Tibial nerve (tissue), 4 donors: ENCODE measurements at regions not wholly inside any gene's neighbourhood (a gene's known extent, or its start where the extent isn't known, plus 50 kb on each side); places are given as distances from the start of the nearest gene placed in this dataset.
"Not testable (repeated sequence)": the region's sequence is repeated elsewhere in the genome, so short reads cannot be mapped to it uniquely, and the experiment has no call there.

ENCODE experiments used
- DNase-seq, 2 donors: peaks; one replicate each; pipeline ENCODE4 v3.0.0-alpha.2; 2019; ENCODE audit warnings: low spot score in 2 of 2
- H3K27ac ChIP-seq, 4 donors: fragments of 200-600 bp; sonication (generic) in 3 of 4; one replicate each; pipeline ENCODE4 v1.5.1; 2017 to 2019; ENCODE audit warnings: mild to moderate bottlenecking in 1 of 4
- H3K27me3 ChIP-seq, 2 donors: fragments of 200-600 bp; sonication (generic) in 1 of 2; one replicate each; pipeline versions ENCODE4 v1.5.1 to v1.6.0; 2017 to 2019
- H3K36me3 ChIP-seq, 3 donors: fragments of 200-600 bp; sonication (generic); one replicate each; pipeline ENCODE4 v1.5.1; 2018 to 2019
- H3K4me1 ChIP-seq, 4 donors: fragments of 200-600 bp; sonication (generic) in 3 of 4; one replicate each; pipeline ENCODE4 v1.5.1; 2017 to 2019
- H3K4me3 ChIP-seq, 4 donors: fragments of 200-600 bp; sonication (generic) in 3 of 4; one replicate each; pipeline ENCODE4 v1.5.1; 2017 to 2019; ENCODE audit warnings: mild to moderate bottlenecking in 1 of 4, moderate library complexity in 1 of 4
- H3K9me3 ChIP-seq, 4 donors: fragments of 200-600 bp; sonication (generic) in 3 of 4; one replicate each; pipeline ENCODE4 v1.5.1; 2017 to 2019
- EP300 ChIP-seq, 2 donors: sonication (generic); formaldehyde crosslinking; IDR thresholded peaks; one replicate each; pipeline ENCODE4 v1.6.1; 2017; ENCODE audit warnings: antibody characterized with exemption in 2 of 2, mild to moderate bottlenecking in 1 of 2
- POLR2A ChIP-seq, 2 donors: fragments of 450-650 bp; IDR thresholded peaks; one replicate each; pipeline ENCODE4 v1.6.1; 2017; ENCODE audit warnings: antibody characterized with exemption in 2 of 2, mild to moderate bottlenecking in 2 of 2, moderate library complexity in 2 of 2
- WGBS, 2 donors: methylation state at CpG; one replicate each; pipeline ENCODE4 v1.1.5; 2018; 5-methylcytosine and 5-hydroxymethylcytosine counted together
- TF ChIP-seq, protein P1 (sequence below), 5 experiments: fragments of 200-600 bp in 3 of 5; fragments of 450-650 bp in 2 of 5; sonication (generic) in 3 of 5; IDR thresholded peaks; one replicate each; pipeline ENCODE4 v1.5.1; 2016 to 2019; ENCODE audit warnings: antibody characterized with exemption in 5 of 5, mild to moderate bottlenecking in 3 of 5, moderate library complexity in 2 of 5

DNA sequence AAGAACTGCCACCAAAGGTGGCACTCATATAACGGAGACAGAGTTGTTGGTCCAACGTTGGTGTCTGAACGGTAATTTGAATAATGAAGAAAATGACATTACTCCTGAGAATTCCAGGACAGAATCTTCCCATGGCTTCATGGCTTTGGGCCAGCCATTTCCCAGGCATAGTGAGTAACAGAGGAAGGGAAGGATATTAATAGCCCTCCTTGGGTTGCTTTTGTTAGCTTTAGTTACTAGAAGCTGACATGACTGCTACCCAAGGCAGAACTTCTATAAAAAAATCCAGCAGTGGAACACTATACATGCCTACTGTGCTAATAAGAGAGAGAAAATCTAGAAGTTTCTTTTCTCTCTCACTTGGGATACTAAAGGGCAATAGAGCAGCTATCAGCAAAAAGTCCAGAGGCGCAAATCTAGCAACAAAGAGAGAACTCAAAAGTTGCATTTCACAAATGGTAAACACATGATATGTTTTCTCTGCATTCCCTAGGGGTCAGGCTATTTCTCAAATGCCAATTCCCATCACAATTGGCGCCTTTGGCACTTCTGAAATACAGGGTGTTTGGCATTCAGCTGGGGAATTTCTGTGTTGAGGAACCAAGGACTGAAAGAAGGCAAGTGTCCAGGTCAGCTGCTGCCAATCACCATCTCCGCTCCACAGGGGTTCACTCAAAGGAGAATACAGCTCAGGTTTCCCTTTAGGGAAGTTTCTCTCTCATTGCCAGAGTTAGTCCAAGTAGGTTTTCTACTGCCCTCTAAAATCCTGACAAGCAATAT, 160.8 kb upstream of the KYNU start:
- WGBS, 2 donors: 41 to 46% methylated on average over 6 of the region's 6 CpGs
- Histone ChIP-seq H3K4me3 (no peak overlapping the region), H3K9me3 (no peaks in the 10 kb centered on the region), H3K36me3 (no peaks in the 10 kb centered on the region), H3K4me1 (peaks cover 0 to 9% (median 0%) of the 10 kb centered on the region in 4 donors), H3K27ac (peak overlapping the region in 2 of 4 donors; percentile 15 to 58), H3K27me3 (no peaks in the 10 kb centered on the region)
- TF ChIP-seq POLR2A (IDR thresholded peaks at IDR 0.05): no peak
- TF ChIP-seq, protein P1, sequence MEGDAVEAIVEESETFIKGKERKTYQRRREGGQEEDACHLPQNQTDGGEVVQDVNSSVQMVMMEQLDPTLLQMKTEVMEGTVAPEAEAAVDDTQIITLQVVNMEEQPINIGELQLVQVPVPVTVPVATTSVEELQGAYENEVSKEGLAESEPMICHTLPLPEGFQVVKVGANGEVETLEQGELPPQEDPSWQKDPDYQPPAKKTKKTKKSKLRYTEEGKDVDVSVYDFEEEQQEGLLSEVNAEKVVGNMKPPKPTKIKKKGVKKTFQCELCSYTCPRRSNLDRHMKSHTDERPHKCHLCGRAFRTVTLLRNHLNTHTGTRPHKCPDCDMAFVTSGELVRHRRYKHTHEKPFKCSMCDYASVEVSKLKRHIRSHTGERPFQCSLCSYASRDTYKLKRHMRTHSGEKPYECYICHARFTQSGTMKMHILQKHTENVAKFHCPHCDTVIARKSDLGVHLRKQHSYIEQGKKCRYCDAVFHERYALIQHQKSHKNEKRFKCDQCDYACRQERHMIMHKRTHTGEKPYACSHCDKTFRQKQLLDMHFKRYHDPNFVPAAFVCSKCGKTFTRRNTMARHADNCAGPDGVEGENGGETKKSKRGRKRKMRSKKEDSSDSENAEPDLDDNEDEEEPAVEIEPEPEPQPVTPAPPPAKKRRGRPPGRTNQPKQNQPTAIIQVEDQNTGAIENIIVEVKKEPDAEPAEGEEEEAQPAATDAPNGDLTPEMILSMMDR (IDR thresholded peaks at IDR 0.05): no peak
- no peak for TF ChIP-seq EP300 (IDR thresholded peaks at IDR 0.05)
- no peak for DNase-seq

DNA sequence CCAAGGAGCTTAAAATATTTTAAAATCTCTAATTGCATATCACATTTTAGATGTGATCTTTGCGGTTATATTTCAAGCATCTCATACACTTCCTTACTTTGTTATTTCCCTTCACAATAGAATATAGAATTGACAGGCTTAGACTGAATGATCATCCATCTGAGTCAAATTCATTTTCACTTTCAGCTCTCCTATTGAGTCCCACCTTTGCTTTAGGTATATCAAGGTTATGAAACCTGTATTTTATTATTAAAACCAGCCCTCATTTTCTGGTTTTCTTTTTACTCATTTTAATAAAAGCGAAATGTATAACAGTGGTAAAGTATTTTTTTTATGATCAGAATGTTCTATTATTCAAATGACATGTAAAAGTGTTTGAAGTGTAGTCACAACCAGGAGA, 162.9 kb upstream of the KYNU start:
- Histone ChIP-seq H3K36me3 (no peaks in the 10 kb centered on the region), H3K27ac (no peak overlapping the region), H3K4me3 (no peak overlapping the region), H3K4me1 (peaks cover 0 to 9% (median 0%) of the 10 kb centered on the region in 4 donors), H3K9me3 (no peaks in the 10 kb centered on the region), H3K27me3 (no peaks in the 10 kb centered on the region)
- 92 to 94% methylated on average over 2 of the region's 2 CpGs for WGBS, 2 donors
- no peak for DNase-seq
- TF ChIP-seq POLR2A (IDR thresholded peaks at IDR 0.05): no peak
- no peak for TF ChIP-seq EP300 (IDR thresholded peaks at IDR 0.05)

DNA sequence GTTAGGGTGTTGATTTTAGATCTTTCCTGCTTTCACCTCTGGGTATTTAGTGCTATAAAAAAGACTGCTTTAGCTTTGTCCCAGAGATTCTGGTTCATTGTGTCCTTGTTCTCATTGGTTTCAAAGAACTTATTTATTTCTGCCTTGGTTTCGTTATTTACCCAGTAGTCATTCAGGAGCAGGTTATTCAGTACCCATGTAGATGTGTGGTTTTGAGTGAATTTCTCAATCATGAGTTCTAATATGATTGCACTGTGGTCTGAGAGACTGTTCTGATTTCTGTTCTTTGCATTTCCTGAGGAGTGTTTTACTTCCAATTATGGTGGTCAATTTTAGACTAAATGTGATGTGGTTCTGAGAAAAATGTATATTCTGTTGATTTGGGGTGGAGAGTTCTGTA, 167.1 kb upstream of the KYNU start:
- no peaks in the 10 kb centered on the region for H3K4me1 ChIP-seq
- WGBS, 2 donors: 65 to 70% methylated on average over 1 of the region's 1 CpG
- TF ChIP-seq, protein P1 (IDR thresholded peaks at IDR 0.05): no peak
- TF ChIP-seq EP300 (IDR thresholded peaks at IDR 0.05) (no peak), POLR2A (IDR thresholded peaks at IDR 0.05) (no peak)
- no peaks in the 10 kb centered on the region for H3K36me3 ChIP-seq
- no peaks in the 10 kb centered on the region for H3K9me3 ChIP-seq
- no peak overlapping the region for H3K27ac ChIP-seq
- no peak overlapping the region for H3K4me3 ChIP-seq
- H3K27me3 ChIP-seq: no peaks in the 10 kb centered on the region
- no peak for DNase-seq

DNA sequence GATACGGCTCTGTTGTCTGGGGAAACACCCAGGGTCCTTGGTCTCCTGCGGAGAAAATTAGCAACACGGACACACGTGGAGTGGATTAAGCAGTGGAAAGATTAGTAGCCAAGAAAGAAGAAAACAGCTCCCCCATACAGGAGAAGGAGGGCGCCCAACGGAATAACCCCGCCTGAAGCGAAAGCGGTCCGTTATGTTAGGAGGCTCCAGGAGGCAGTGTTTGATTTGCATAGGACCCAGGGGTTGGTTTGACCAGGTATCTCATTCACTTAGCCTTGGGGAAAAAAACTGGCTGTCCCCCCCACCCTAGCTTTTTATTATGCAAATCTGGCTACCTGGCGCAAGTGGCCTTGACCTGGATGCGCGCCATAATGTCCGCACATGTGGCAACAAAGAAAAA, 170.1 kb upstream of the KYNU start:
- TF ChIP-seq EP300 (IDR thresholded peaks at IDR 0.05) (no peak), POLR2A (IDR thresholded peaks at IDR 0.05) (no peak)
- TF ChIP-seq, protein P1 (IDR thresholded peaks at IDR 0.05): no peak
- Histone ChIP-seq H3K27me3 (no peaks in the 10 kb centered on the region), H3K27ac (no peak overlapping the region), H3K9me3 (no peaks in the 10 kb centered on the region), H3K4me1 (no peaks in the 10 kb centered on the region), H3K4me3 (no peak overlapping the region), H3K36me3 (no peaks in the 10 kb centered on the region)
- DNase-seq: no peak
- 95 to 97% methylated on average over 14 of the region's 14 CpGs for WGBS, 2 donors

DNA sequence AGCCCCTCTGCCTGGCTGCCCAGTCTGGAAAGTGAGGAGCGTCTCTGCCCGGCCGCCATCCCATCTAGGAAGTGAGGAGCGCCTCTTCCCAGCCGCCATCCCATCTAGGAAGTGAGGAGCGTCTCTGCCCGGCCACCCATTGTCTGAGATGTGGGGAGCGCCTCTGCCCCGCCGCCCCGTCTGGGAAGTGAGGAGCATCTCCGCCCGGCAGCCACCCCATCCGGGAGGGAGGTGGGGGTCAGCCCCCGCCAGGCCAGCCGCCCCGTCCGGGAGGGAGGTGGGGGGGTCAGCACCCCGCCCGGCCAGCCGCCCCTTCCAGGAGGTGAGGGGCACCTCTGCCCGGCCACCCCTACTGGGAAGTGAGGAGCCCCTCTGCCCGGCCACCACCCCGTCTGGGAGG, 175.1 kb upstream of the KYNU start:
- not testable (repeated sequence) for H3K9me3 ChIP-seq, DNase-seq, H3K27ac ChIP-seq, H3K4me1 ChIP-seq, H3K36me3 ChIP-seq, H3K27me3 ChIP-seq, H3K4me3 ChIP-seq
- WGBS, 2 donors: 95 to 96% methylated on average over 3 to 7 of the region's 24 CpGs

DNA sequence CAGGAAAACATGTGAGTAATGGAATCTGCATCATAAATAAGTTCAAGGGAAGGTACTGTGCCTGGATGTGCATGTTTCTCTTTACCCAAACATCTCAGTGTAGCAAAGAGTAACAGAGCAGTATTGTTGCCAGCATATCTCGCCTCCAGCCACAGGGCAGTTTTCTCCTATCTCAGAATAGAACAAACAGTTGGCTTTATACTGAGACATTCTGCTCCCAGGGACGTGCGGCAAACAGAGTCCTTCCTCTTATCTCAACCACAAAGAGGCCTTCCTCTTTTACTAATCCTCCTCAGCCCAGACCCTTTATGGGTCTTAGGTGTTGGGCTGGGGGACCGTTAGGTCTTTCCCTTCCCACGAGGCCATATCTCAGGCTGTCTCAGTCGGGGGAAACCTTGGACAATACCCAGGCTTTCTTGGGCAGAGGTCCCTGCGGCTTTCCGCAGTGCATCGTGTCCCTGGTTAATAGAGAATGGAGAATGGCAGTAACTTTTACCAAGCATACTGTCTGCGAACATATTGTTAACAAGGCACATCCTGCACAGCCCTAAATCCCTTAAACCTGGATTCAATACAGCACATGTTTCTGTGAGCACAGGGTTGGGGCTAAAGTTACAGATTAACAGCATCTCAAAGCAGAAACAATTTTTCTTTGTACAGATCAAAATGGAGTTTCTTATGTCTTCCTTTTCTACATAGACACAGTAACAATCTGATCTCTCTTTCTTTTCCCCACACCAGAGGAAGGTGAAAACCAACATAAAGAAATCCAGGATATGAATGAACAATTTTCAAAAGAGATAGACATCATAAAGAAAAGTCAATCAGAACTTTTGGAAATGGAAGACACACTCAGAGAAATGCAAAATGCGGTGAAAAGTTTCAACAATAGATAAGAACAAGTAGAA, 181.9 kb upstream of the KYNU start:
- not testable (repeated sequence) for H3K4me3 ChIP-seq, H3K27ac ChIP-seq, H3K27me3 ChIP-seq, H3K9me3 ChIP-seq, H3K4me1 ChIP-seq, H3K36me3 ChIP-seq, DNase-seq
- 44 to 45% methylated on average over 11 of the region's 11 CpGs for WGBS, 2 donors
